Lower leg skin (tissue), 4 donors: ENCODE measurements at regions not wholly inside any gene's neighbourhood (a gene's known extent, or its start where the extent isn't known, plus 50 kb on each side); places are given as distances from the start of the nearest gene placed in this dataset.

ENCODE experiments used
- DNase-seq, 2 donors: peaks; one replicate each; pipeline ENCODE4 v3.0.0-alpha.2; 2019; ENCODE audit warnings: low spot score in 2 of 2
- H3K4me3 ChIP-seq: fragments of 200-600 bp; sonication (generic); 2 replicates; pipeline ENCODE4 v1.5.1; 2017; ENCODE audit warnings: mild to moderate bottlenecking, low read depth; ENCODE audit not compliant: poor library complexity, severe bottlenecking
- CTCF ChIP-seq, 3 donors: fragments of 450-650 bp; IDR thresholded peaks; one replicate each; pipeline ENCODE4 v1.5.1; 2016; ENCODE audit warnings: antibody characterized with exemption in 3 of 3, mild to moderate bottlenecking in 3 of 3, moderate library complexity in 2 of 3
- POLR2A ChIP-seq, 2 donors: fragments of 450-650 bp; IDR thresholded peaks; one replicate each; pipeline ENCODE4 v1.6.1; 2016 to 2017; ENCODE audit warnings: antibody characterized with exemption in 2 of 2, mild to moderate bottlenecking in 1 of 2, moderate library complexity in 1 of 2
- WGBS, 2 donors: methylation state at CpG; one replicate each; pipeline ENCODE4 v1.1.5; 2018; 5-methylcytosine and 5-hydroxymethylcytosine counted together
- intact Hi-C: fragments of 100-400 bp; cut with DNase I; formaldehyde crosslinking; loops from one replicate; pipeline ENCODE4 v1.15.0; 2023; ENCODE audit warnings: low total_unique reads

- TF ChIP-seq POLR2A (IDR thresholded peaks at IDR 0.05) (no peak), CTCF (IDR thresholded peaks at IDR 0.05) (no peak)
- WGBS, 2 donors: 90 to 94% methylated on average over 14 of the region's 14 CpGs
- DNase-seq: peak in 1 of 2 donors; percentile 56
- H3K4me3 ChIP-seq: no peak overlapping the region
- intact Hi-C loops: no loop called here
Measured at GRCh38 chr2:239470151-239470900, 69.5 kb upstream of the HDAC4 start.

DNA sequence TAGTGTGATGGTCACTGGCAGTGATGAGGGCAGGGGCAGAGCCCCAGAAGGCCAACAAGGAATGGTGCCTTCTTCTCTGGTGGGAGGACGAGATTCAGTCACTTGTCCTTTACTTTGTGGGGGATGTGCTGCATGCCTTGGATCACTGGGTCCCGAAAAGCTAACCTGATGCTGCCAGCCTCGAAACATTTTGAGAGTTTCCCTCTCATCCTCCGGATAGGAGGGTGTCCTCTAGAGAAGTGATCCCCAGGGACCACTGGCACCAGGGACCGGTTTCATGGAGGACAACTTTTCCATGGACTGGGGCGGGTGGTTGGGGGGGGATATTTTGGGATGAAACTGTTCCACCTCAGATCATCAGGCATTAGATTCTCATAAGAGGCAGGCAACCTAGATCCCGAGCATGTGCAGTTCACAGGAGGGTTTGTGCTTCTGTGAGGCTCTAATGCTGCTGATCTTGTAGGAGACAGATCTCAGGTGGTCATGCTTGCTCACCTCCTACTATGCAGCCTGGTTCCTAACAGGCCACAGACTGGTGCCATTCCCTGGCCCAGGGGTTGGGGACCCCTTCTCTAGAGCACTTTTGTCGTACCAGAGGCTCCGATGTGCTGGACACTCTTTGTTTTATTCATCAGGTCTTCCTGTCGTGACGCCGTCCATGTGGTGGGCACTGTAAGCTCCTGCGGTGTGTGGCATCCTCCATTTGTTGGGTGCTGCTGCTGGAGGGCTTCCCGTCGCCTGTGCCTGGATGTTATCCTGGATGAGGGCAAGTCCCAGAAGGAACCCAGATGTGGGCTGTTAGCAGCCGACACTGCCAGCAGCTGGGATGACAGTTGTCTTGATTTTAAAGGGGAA is 68.5 kb upstream of the HDAC4 start:
- 93 to 97% methylated on average over 16 of the region's 16 CpGs for WGBS, 2 donors
- no peak for TF ChIP-seq CTCF (IDR thresholded peaks at IDR 0.05)
- TF ChIP-seq POLR2A (IDR thresholded peaks at IDR 0.05): no peak
- DNase-seq: peak in 1 of 2 donors; percentile 57
- no peak overlapping the region for H3K4me3 ChIP-seq
- intact Hi-C loops: no loop called here

GRCh38 chr2:239468491-239469105 is 67.8 kb upstream of the HDAC4 start:
- WGBS, 2 donors: 95% methylated on average over 8 to 10 of the region's 10 CpGs
- DNase-seq: peak in 1 of 2 donors; percentile 75
- intact Hi-C loops: no loop called here
- TF ChIP-seq CTCF (IDR thresholded peaks at IDR 0.05): no peak
- TF ChIP-seq POLR2A (IDR thresholded peaks at IDR 0.05): no peak
- H3K4me3 ChIP-seq: no peak overlapping the region

- TF ChIP-seq POLR2A (IDR thresholded peaks at IDR 0.05) (no peak), CTCF (IDR thresholded peaks at IDR 0.05) (no peak)
- no peak overlapping the region for H3K4me3 ChIP-seq
- WGBS, 2 donors: 91 to 92% methylated on average over 12 of the region's 12 CpGs
- DNase-seq: peak in 1 of 2 donors; percentile 72
- intact Hi-C loops: no loop called here
Measured at GRCh38 chr2:239467956-239468490, 67.2 kb upstream of the HDAC4 start.

DNA sequence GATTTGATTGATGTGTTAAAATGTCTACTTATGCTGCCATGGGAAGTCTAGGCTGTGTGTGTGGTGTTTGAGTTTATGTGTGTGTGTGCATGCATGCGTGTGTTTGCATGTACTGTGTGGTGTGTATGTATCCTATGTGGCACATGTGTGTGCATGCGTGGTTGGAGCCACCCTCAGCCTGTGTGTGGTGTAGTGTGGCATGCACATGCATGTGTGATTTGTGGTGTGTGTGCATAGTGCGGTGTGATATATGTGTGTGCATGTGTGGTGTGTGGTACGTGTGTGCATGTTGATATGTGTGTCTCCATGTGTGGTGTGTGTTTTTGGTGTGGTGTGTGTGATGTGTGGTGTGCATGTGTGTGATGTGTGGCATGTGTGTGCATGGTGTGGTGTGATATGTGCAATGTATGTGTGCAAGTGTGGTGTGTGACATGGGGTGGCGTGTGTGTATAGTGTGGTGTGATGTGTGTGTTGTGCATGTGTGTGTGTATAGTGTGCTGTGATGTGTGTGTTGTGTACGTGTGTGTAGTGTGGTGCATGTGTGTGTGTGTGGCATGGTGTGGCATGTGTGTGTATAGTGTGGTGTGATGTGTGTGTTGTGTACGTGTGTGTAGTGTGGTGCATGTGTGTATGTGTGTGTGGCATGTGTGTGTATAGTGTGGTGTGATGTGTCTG is 66.6 kb upstream of the HDAC4 start:
- 94 to 95% methylated on average over 7 of the region's 7 CpGs for WGBS, 2 donors
- H3K4me3 ChIP-seq: no peak overlapping the region
- DNase-seq: peak in 1 of 2 donors; percentile 21
- TF ChIP-seq POLR2A (IDR thresholded peaks at IDR 0.05): no peak
- peak in 1 of 3 donors; percentile 64 for TF ChIP-seq CTCF (IDR thresholded peaks at IDR 0.05)
- intact Hi-C loops: no loop called here
